ENCODE measurements at regions not wholly inside any gene's neighbourhood (a gene's known extent, or its start where the extent isn't known, plus 50 kb on each side); places are given as distances from the start of the nearest gene placed in this dataset.

- TF ChIP-seq CTCF (IDR thresholded peaks at IDR 0.05; ENCODE audit: control insufficient read depth, extremely low read depth, insufficient read depth) = no peak
- DNase-seq (ENCODE audit: low read depth) = no peak
Observed at GRCh38 chr5:43994352-43994708, 391.4 kb downstream of the NNT start.

GRCh38 chr5:43993634-43994351, 390.8 kb downstream of the NNT start:
- TF ChIP-seq CTCF (IDR thresholded peaks at IDR 0.05; ENCODE audit: control insufficient read depth, extremely low read depth, insufficient read depth) = no peak
- no peak overlapping the region for H3K4me3 ChIP-seq (ENCODE audit: low read depth, low read length)

More at GRCh38 chr5:43994352-43994708, 391.4 kb downstream of the NNT start:
- no peak overlapping the region for H3K4me3 ChIP-seq (ENCODE audit: low read depth, low read length)

GRCh38 chr5:43985411-43985810, 382.4 kb downstream of the NNT start:
- DNase-seq (ENCODE audit: low read depth) = no peak
- H3K4me3 ChIP-seq (ENCODE audit: low read depth, low read length) = no peak overlapping the region
- TF ChIP-seq CTCF (IDR thresholded peaks at IDR 0.05; ENCODE audit: control insufficient read depth, extremely low read depth, insufficient read depth) = no peak

More at GRCh38 chr5:43993634-43994351, 390.8 kb downstream of the NNT start:
- DNase-seq (ENCODE audit: low read depth) = no peak

GRCh38 chr5:43981556-43981955, 378.6 kb downstream of the NNT start:
- no peak overlapping the region for H3K4me3 ChIP-seq (ENCODE audit: low read depth, low read length)
- TF ChIP-seq CTCF (IDR thresholded peaks at IDR 0.05; ENCODE audit: control insufficient read depth, extremely low read depth, insufficient read depth) = no peak
- no peak for DNase-seq (ENCODE audit: low read depth)

GRCh38 chr5:43973908-43974307, 370.9 kb downstream of the NNT start:
- H3K4me3 ChIP-seq (ENCODE audit: low read depth, low read length) = no peak overlapping the region
- TF ChIP-seq CTCF (IDR thresholded peaks at IDR 0.05; ENCODE audit: control insufficient read depth, extremely low read depth, insufficient read depth) = no peak
- DNase-seq (ENCODE audit: low read depth) = no peak

GRCh38 chr5:43973318-43973717, 370.3 kb downstream of the NNT start:
- no peak overlapping the region for H3K4me3 ChIP-seq (ENCODE audit: low read depth, low read length)
- DNase-seq (ENCODE audit: low read depth) = no peak
- no peak for TF ChIP-seq CTCF (IDR thresholded peaks at IDR 0.05; ENCODE audit: control insufficient read depth, extremely low read depth, insufficient read depth)

GRCh38 chr5:43967165-43967564, 364.2 kb downstream of the NNT start:
- no peak for TF ChIP-seq CTCF (IDR thresholded peaks at IDR 0.05; ENCODE audit: control insufficient read depth, extremely low read depth, insufficient read depth)
- no peak for DNase-seq (ENCODE audit: low read depth)
- H3K4me3 ChIP-seq (ENCODE audit: low read depth, low read length) = no peak overlapping the region

Measured in LNCaP clone FGC (cell line).